ENCODE measurements at regions not wholly inside any gene's neighbourhood (a gene's known extent, or its start where the extent isn't known, plus 50 kb on each side); places are given as distances from the start of the nearest gene placed in this dataset.

GRCh38 chr2:126843081-126843480 lies 55.6 kb upstream of the TEX51 start:
- 57% methylated on average over 1 of the region's 1 CpG for WGBS
- Histone ChIP-seq H3K27ac (no peak overlapping the region), H3K4me3 (no peak overlapping the region), H3K9me3 (no peaks in the 10 kb centered on the region), H3K4me1 (no peaks in the 10 kb centered on the region), H3K27me3 (no peaks in the 10 kb centered on the region), H3K36me3 (no peaks in the 10 kb centered on the region)
- TF ChIP-seq POLR2AphosphoS5 (IDR thresholded peaks at IDR 0.05) (no peak), EP300 (IDR thresholded peaks at IDR 0.05) (no peak), CTCF (IDR thresholded peaks at IDR 0.05) (no peak), POLR2A (IDR thresholded peaks at IDR 0.05) (no peak)
- DNase-seq (ENCODE audit: low spot score in 2 of 2) = no peak

- Histone ChIP-seq H3K36me3 (no peaks in the 10 kb centered on the region), H3K27me3 (no peaks in the 10 kb centered on the region), H3K4me1 (no peaks in the 10 kb centered on the region), H3K27ac (no peak overlapping the region), H3K4me3 (no peak overlapping the region), H3K9me3 (no peaks in the 10 kb centered on the region)
- 86% methylated on average over 4 of the region's 4 CpGs for WGBS
- TF ChIP-seq POLR2A (IDR thresholded peaks at IDR 0.05) (no peak), EP300 (IDR thresholded peaks at IDR 0.05) (no peak), CTCF (IDR thresholded peaks at IDR 0.05) (no peak), POLR2AphosphoS5 (IDR thresholded peaks at IDR 0.05) (no peak)
- DNase-seq (ENCODE audit: low spot score in 2 of 2) = no peak
Observed at GRCh38 chr2:126846241-126846640, 52.4 kb upstream of the TEX51 start.

All from suprapubic skin (tissue), 4 donors.